ENCODE measurements at regions not wholly inside any gene's neighbourhood (a gene's known extent, or its start where the extent isn't known, plus 50 kb on each side); places are given as distances from the start of the nearest gene placed in this dataset.

DNA sequence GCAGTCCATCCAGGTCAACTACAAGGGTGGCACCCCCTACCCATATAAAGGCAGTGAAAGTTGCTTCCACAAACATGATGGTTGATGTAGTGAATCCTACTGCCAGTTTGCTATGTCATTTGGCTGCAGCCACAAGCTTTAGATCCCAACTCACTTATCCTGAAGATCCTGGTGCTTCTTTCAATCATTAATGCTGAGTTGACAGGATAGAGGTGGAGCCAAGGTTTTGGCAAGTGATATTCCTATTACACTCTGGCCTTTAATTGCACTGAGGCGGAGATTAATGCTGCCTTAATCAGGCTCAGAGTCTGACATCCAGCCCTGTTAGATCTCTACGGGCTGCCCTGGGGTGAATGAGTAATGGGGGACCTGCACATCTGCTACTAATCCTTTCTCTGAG lies 542.4 kb upstream of the ARX start:
- no peaks in the 10 kb centered on the region for H3K9me3 ChIP-seq (ENCODE audit: control insufficient read depth, insufficient read depth, low read length)
- no peaks in the 10 kb centered on the region for H3K36me3 ChIP-seq (ENCODE audit: insufficient read depth, low read length)
- no peak overlapping the region for H3K9ac ChIP-seq (ENCODE audit: low read depth, low read length)
- no peaks in the 10 kb centered on the region for H3K4me1 ChIP-seq (ENCODE audit: insufficient read depth, low read length)

DNA sequence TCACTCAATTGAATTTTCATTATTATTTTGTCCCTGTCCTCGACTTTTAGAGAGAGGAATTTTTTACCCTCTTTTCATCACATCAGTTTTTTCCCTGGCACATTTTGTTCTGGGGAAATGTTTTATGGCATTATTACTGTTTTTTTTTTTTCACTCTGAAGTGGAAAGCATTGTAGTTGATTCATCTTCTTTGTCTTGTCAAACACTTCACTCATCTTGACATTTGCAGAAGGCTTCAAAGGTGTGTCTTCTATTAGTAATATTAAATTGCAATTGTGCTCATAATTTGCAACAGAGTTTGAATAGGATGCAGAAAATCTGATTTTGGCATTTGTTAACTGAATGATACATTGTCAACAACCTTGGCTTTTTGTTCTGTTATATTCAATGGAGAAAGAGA lies 545.4 kb upstream of the ARX start:
- Histone ChIP-seq H3K9me3 (ENCODE audit: control insufficient read depth, insufficient read depth, low read length) (no peaks in the 10 kb centered on the region), H3K4me1 (ENCODE audit: insufficient read depth, low read length) (no peaks in the 10 kb centered on the region), H3K36me3 (ENCODE audit: insufficient read depth, low read length) (no peaks in the 10 kb centered on the region), H3K9ac (ENCODE audit: low read depth, low read length) (no peak overlapping the region)

DNA sequence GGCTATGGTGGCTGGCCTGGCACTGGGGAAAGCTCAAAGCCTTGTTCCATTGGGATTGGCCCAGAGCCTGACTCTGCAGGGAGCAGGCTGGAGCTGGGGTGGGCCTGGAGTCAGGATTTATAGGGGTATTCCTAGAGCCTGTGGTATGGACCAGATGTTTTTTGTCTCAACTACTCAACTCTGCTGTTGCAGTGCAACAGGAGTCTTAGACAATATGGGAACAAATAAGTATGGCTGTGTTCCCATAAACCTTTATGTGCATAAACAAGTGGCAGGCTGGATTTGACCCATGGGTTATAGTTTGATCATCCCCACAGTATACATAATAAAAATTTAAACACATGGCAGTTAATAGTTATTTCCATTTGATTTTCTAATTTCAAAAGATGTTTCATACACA lies 557.9 kb upstream of the ARX start:
- Histone ChIP-seq H3K36me3 (ENCODE audit: insufficient read depth, low read length) (no peaks in the 10 kb centered on the region), H3K4me1 (ENCODE audit: insufficient read depth, low read length) (peaks cover 4% of the 10 kb centered on the region; the same call in 1 of the 2 replicates), H3K9ac (ENCODE audit: low read depth, low read length) (no peak overlapping the region), H3K9me3 (ENCODE audit: control insufficient read depth, insufficient read depth, low read length) (no peaks in the 10 kb centered on the region; the same call in 1 of the 2 replicates)

DNA sequence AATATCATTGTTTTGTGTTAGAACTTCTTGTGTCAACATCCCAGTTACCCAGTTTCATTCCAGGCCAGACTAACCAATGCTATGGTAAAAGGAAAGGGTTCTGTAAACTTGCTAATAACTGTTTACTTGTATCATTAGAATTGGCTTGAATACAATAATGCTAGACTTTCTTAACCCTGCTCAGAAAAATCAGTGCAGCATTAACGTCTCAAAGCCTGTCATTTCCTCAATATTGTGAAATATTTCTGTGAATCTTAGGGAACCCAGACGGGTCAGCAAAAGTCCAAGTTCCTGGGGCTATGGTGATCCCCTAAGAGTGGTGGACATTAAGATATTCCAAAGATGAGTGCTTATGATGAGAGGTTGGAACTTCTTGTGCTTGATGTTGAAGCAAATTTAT lies 541.2 kb upstream of the MAGEB18 start:
- no peaks in the 10 kb centered on the region for H3K4me1 ChIP-seq (ENCODE audit: insufficient read depth, low read length)
- no peaks in the 10 kb centered on the region for H3K36me3 ChIP-seq (ENCODE audit: insufficient read depth, low read length)
- H3K9ac ChIP-seq (ENCODE audit: low read depth, low read length): no peak overlapping the region
- H3K9me3 ChIP-seq (ENCODE audit: control insufficient read depth, insufficient read depth, low read length): no peaks in the 10 kb centered on the region

DNA sequence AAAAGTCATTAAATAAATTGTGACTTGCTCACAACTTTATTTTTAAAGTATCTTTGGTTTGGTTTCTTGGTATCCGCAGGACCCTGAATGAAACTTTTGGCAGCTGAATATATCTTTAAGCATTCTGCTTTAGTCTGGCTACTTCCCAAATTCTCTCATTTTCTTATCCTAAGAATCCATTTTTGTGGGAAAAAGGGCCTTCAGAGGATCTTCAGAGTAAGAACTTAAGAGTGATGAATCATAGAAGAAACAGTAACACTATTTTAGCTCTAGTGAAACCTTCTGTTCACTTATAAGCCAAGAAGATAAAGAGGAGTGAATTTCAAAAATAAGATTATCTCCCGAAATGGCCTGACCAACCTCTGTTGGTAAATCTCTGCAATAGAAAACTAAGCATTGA lies 540.6 kb upstream of the MAGEB18 start:
- no peaks in the 10 kb centered on the region for H3K9me3 ChIP-seq (ENCODE audit: control insufficient read depth, insufficient read depth, low read length)
- no peaks in the 10 kb centered on the region for H3K4me1 ChIP-seq (ENCODE audit: insufficient read depth, low read length)
- H3K9ac ChIP-seq (ENCODE audit: low read depth, low read length): no peak overlapping the region
- H3K36me3 ChIP-seq (ENCODE audit: insufficient read depth, low read length): no peaks in the 10 kb centered on the region

DNA sequence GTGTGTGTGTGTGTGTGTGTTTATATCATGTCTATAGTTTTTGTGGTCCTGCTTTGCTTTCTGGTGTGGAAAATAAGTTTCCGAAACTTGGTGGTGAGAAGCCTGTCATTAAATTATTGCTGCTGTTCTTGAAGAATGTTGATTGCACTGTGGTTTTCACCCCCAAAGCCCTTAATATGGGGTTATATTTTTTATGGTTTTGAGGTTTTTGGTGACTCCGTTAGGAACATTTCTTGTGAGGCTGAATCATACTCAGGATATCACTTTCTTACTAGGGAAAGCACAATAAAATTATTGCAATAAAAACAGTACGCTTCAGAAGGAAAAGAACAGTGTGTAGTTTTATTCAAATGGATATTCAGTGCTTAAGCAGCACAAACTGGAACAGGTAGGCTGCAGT lies 539.1 kb upstream of the MAGEB18 start:
- Histone ChIP-seq H3K9ac (ENCODE audit: low read depth, low read length) (no peak overlapping the region), H3K9me3 (ENCODE audit: control insufficient read depth, insufficient read depth, low read length) (no peaks in the 10 kb centered on the region; the same call in 1 of the 2 replicates)

DNA sequence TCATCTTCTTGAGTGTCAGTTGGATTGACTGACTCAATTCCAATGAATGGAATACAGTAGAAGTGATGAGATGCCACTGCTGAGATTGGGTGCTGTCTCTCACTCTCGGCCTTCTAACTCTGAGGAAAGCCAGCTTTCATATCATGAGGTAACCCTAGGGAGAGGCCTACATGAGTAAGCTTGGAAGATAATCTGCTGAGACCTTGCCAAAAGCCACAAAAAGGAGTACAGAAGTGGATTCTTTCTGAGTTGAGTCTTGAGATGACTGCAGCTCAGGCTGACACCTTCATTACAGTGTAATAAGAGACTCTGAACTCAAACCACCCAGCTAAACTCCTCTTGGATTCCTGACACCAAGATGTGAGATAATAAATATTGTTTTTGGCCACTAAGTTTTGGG lies 537.4 kb upstream of the MAGEB18 start:
- Histone ChIP-seq H3K36me3 (ENCODE audit: insufficient read depth, low read length) (no peaks in the 10 kb centered on the region), H3K9ac (ENCODE audit: low read depth, low read length) (no peak overlapping the region), H3K4me1 (ENCODE audit: insufficient read depth, low read length) (no peaks in the 10 kb centered on the region), H3K9me3 (ENCODE audit: control insufficient read depth, insufficient read depth, low read length) (no peaks in the 10 kb centered on the region; the same call in 1 of the 2 replicates)

More for the DNA sequence above, 539.1 kb upstream of the MAGEB18 start:
- no peaks in the 10 kb centered on the region for H3K4me1 ChIP-seq (ENCODE audit: insufficient read depth, low read length)
- H3K36me3 ChIP-seq (ENCODE audit: insufficient read depth, low read length): no peaks in the 10 kb centered on the region

DNA sequence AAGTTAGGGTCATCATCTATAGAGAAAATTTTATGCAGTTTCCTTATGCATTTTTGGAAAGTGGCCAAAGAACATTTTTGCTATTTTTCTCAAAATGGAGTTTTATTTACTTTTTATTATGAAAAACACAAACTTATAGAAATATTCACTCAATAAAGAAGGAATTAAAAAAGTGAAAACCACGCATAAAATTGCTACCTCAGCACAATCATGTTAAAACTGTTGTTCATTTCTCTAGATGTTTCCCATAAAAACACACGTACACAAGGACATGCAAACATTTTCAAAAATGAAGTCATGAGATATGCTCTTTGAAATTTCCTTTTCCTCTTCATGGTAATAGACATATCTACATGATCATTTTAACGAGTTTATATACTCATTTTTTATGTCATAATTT lies 536.8 kb upstream of the MAGEB18 start:
- H3K9me3 ChIP-seq (ENCODE audit: control insufficient read depth, insufficient read depth, low read length): no peaks in the 10 kb centered on the region; the same call in 1 of the 2 replicates
- no peaks in the 10 kb centered on the region for H3K4me1 ChIP-seq (ENCODE audit: insufficient read depth, low read length)
- no peaks in the 10 kb centered on the region for H3K36me3 ChIP-seq (ENCODE audit: insufficient read depth, low read length)
- no peak overlapping the region for H3K9ac ChIP-seq (ENCODE audit: low read depth, low read length)

DNA sequence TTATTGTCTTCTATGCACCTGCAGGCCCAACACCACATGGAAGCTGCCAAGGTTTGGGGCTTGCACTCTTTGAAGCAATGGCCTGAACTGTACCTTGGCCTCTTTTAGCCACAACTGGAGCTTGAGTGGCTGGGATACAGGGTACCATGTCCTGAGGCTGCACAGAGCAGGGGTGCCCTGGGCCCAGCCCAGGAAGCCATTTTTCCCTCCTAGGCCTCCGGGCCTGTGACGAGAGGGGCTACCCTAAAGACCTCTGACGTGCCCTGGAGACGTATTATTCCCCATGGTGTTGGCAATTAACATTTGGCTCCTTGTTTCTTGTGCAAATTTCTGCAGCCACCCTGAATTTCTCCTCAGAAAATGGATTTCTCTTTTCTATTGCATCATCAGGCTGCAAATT lies 519.9 kb upstream of the MAGEB18 start:
- H3K4me1 ChIP-seq (ENCODE audit: insufficient read depth, low read length): peaks cover 3% of the 10 kb centered on the region; the same call in 1 of the 2 replicates
- no peaks in the 10 kb centered on the region for H3K9me3 ChIP-seq (ENCODE audit: control insufficient read depth, insufficient read depth, low read length)
- H3K36me3 ChIP-seq (ENCODE audit: insufficient read depth, low read length): no peaks in the 10 kb centered on the region
- H3K9ac ChIP-seq (ENCODE audit: low read depth, low read length): no peak overlapping the region

DNA sequence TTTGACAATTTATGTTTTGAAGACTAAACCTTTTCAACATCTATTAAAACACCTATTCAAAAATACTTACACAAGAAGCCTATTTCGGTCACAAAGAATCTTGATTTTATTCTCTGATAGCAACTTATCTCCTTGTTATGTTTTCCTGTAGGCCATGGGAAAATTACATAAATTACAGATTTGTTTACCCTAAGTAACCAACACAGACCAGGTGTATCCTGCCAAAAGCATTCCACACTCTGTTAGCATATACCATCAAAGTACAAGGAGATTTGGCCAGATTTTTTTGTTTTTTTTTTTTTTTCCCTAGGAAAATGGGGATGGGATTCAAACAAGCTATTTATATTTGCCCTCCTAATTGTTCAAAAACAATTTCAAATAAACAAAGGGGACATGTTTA lies 497.9 kb upstream of the MAGEB18 start:
- Histone ChIP-seq H3K36me3 (ENCODE audit: insufficient read depth, low read length) (no peaks in the 10 kb centered on the region), H3K4me1 (ENCODE audit: insufficient read depth, low read length) (no peaks in the 10 kb centered on the region), H3K9me3 (ENCODE audit: control insufficient read depth, insufficient read depth, low read length) (no peaks in the 10 kb centered on the region), H3K9ac (ENCODE audit: low read depth, low read length) (no peak overlapping the region)

DNA sequence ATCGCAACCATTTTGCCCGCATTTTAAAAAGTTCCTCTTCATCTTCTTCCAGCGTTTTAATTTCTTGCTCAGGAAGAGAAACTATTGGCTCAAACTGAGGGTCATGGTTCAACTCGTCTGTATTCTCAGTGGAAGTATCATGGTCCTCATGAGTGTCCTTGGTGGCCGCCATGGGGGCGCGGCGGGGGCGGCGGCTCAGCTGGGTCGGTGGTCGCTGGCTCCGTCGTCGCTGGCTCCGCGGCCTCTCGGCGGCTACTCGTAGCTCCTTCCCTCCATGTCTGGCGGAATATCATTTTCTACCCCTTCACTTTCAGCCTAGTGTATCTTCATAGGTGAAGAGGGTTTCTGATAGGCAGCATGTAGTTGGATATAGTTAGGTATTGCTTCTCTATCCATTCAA lies 492.0 kb upstream of the MAGEB18 start:
- no peaks in the 10 kb centered on the region for H3K9me3 ChIP-seq (ENCODE audit: control insufficient read depth, insufficient read depth, low read length)
- H3K9ac ChIP-seq (ENCODE audit: low read depth, low read length): no peak overlapping the region
- H3K4me1 ChIP-seq (ENCODE audit: insufficient read depth, low read length): no peaks in the 10 kb centered on the region
- no peaks in the 10 kb centered on the region for H3K36me3 ChIP-seq (ENCODE audit: insufficient read depth, low read length)

DNA sequence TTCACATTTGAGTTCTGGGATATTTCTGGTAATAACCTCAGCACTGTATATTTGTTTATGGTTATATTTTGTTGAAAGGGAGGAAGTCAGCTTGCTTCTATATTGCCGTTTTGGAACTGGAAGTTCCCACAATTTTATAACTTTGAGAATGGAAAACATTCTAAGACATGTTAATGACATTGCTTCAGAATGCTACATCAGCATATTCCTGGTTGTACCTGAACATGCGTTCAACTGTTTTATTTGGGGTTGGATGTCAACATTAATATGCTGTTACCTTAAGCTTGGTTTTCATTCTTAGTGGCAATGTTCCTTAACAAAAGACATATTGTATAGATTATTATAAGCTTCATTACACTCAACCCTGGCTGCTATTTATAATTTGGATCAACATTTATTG lies 489.4 kb upstream of the MAGEB18 start:
- Histone ChIP-seq H3K4me1 (ENCODE audit: insufficient read depth, low read length) (no peaks in the 10 kb centered on the region), H3K9ac (ENCODE audit: low read depth, low read length) (no peak overlapping the region), H3K9me3 (ENCODE audit: control insufficient read depth, insufficient read depth, low read length) (no peaks in the 10 kb centered on the region), H3K36me3 (ENCODE audit: insufficient read depth, low read length) (no peaks in the 10 kb centered on the region)

DNA sequence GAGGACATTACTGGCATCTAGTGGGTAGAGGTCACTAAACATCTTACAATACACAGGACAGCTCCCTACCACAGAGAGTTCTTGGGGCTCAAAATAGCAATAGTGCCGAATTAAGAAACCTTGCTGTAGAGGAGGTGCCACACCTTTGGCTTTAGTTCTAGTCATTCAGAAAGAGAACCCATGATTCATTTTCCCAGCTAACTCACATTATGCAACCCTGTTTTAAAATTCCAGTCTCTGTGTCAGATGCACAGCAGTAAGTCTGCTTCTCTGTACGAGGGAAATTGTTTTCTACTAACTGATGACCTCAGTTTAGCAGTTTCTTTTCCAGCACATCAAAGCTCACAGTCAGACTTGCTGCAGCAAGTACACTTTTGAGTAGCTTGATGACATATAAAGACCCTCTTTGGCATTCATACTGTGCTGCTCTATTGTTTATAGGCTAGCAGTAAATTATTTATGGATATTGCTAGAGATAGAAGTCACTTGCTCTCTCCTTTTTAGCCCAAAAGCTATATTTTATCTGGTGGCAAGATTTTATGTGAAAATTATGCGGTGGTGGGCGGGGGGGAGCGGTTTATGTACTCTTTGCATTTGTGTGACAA lies 487.8 kb upstream of the MAGEB18 start:
- Histone ChIP-seq H3K4me1 (ENCODE audit: insufficient read depth, low read length) (no peaks in the 10 kb centered on the region), H3K9me3 (ENCODE audit: control insufficient read depth, insufficient read depth, low read length) (no peaks in the 10 kb centered on the region), H3K36me3 (ENCODE audit: insufficient read depth, low read length) (no peaks in the 10 kb centered on the region), H3K9ac (ENCODE audit: low read depth, low read length) (no peak overlapping the region)

DNA sequence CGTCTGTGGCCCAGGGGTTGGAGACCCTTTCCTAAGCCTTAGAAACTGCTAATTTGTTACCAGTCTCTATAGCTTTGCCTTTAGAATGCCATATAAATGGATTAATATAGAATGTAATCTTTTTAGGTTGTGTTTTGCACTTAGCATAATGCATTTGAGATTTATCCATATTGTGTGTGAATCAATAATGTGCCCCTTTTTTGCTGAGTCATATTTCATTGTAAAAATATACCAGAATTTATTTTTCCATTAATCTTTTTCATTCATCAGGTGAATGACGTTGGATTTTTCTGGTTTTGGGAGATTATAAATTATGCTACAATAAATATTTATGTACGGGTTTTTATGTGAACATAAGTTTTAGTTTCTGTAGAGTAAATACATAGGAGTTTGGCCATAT lies 478.8 kb upstream of the MAGEB18 start:
- no peak overlapping the region for H3K9ac ChIP-seq (ENCODE audit: low read depth, low read length)
- no peaks in the 10 kb centered on the region for H3K9me3 ChIP-seq (ENCODE audit: control insufficient read depth, insufficient read depth, low read length)
- no peaks in the 10 kb centered on the region for H3K36me3 ChIP-seq (ENCODE audit: insufficient read depth, low read length)
- no peaks in the 10 kb centered on the region for H3K4me1 ChIP-seq (ENCODE audit: insufficient read depth, low read length)

DNA sequence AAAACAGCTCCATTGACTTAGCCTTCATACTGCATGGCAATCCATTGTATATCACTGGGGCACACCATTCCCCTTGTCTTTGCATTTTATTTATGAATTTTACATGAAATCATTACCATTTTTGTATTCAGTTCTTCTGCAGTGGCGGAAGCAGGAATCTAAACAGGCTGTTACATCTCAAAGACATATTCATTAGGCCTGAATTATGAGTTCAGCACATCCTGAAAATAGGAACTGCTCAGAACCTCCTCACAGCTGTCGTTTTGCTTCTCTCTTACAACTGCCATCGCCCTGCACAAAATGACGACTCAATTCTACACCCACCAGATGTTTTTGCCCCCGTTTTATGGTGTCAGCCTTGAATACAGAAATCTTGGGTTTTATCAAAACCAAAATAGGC lies 474.4 kb upstream of the MAGEB18 start:
- Histone ChIP-seq H3K9ac (ENCODE audit: low read depth, low read length) (no peak overlapping the region), H3K4me1 (ENCODE audit: insufficient read depth, low read length) (no peaks in the 10 kb centered on the region), H3K36me3 (ENCODE audit: insufficient read depth, low read length) (no peaks in the 10 kb centered on the region; the same call in 1 of the 2 replicates), H3K9me3 (ENCODE audit: control insufficient read depth, insufficient read depth, low read length) (no peaks in the 10 kb centered on the region)

DNA sequence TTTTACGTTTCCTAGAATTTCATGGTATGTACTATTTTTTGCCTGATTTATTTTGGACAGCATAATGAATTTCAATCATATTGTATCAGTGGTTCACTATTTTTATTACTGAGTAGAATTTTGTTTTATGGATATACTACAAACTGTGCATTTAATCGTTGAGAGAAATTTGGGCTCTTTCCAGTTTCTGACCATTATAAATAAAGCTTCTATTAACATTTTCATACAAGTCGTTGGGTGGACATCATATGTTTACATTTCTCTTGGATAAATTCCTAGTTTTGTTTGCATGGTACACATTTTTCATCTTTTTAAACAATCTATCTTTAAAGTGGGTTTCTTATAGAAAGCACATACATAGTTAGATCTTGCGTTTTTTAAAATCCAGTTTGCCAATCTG lies 472.7 kb upstream of the MAGEB18 start:
- no peaks in the 10 kb centered on the region for H3K9me3 ChIP-seq (ENCODE audit: control insufficient read depth, insufficient read depth, low read length)
- no peaks in the 10 kb centered on the region; the same call in 1 of the 2 replicates for H3K36me3 ChIP-seq (ENCODE audit: insufficient read depth, low read length)
- no peak overlapping the region for H3K9ac ChIP-seq (ENCODE audit: low read depth, low read length)

More for the DNA sequence above, 472.7 kb upstream of the MAGEB18 start:
- H3K4me1 ChIP-seq (ENCODE audit: insufficient read depth, low read length): no peaks in the 10 kb centered on the region

Measured in ES-I3 (cell line).